ENCODE measurements at regions not wholly inside any gene's neighbourhood (a gene's known extent, or its start where the extent isn't known, plus 50 kb on each side); places are given as distances from the start of the nearest gene placed in this dataset.

DNA sequence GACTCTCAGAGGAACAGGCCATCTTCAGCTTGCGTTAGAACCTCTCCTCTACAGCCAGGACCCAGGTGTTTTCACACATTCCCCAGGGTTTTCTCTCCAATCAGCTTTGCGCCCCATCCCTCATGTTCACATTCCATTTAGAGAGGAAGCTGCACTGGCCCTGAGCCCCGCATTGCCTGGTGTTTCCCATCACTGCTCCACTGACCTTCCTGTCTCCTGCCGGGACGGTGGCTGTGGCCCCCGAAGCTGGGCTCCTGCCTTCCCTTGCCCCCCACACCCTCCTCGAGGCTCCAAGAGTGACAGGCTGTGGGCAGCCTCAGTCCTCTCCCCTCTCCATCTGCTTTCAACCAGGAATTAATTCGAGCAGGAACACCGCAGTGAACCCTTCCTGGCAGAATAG lies 357.3 kb downstream of the THBS2 start:
- no peak overlapping the region for H3K4me2 ChIP-seq (ENCODE audit: insufficient read depth, low read length)
- no peaks in the 10 kb centered on the region for H3K36me3 ChIP-seq (ENCODE audit: insufficient read depth, low read length)
- TF ChIP-seq, protein P1, sequence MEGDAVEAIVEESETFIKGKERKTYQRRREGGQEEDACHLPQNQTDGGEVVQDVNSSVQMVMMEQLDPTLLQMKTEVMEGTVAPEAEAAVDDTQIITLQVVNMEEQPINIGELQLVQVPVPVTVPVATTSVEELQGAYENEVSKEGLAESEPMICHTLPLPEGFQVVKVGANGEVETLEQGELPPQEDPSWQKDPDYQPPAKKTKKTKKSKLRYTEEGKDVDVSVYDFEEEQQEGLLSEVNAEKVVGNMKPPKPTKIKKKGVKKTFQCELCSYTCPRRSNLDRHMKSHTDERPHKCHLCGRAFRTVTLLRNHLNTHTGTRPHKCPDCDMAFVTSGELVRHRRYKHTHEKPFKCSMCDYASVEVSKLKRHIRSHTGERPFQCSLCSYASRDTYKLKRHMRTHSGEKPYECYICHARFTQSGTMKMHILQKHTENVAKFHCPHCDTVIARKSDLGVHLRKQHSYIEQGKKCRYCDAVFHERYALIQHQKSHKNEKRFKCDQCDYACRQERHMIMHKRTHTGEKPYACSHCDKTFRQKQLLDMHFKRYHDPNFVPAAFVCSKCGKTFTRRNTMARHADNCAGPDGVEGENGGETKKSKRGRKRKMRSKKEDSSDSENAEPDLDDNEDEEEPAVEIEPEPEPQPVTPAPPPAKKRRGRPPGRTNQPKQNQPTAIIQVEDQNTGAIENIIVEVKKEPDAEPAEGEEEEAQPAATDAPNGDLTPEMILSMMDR (IDR thresholded peaks at IDR 0.05; ENCODE audit: borderline replicate concordance, extremely low read depth, low read length, poor library complexity, severe bottlenecking), result no peak
- no peak for TF ChIP-seq EZH2 (IDR thresholded peaks at IDR 0.05; ENCODE audit: borderline replicate concordance, low read depth, low read length, severe bottlenecking)
- H3K9me3 ChIP-seq (ENCODE audit: insufficient read depth, low read length, severe bottlenecking), result no peaks in the 10 kb centered on the region
- no peak overlapping the region for H3K9ac ChIP-seq (ENCODE audit: low read depth, low read length)
- no peak overlapping the region for H3K27ac ChIP-seq (ENCODE audit: low read length)
- H3K79me2 ChIP-seq (ENCODE audit: insufficient read depth, low read length), result no peaks in the 10 kb centered on the region
- ATAC-seq (ENCODE audit: insufficient read depth, low read depth), result no peak
- peaks cover 10% of the 10 kb centered on the region for H3K4me1 ChIP-seq (ENCODE audit: insufficient read depth, low read length)
- peak overlapping the region; percentile 28; the same call in 1 of the 2 replicates for H2AFZ ChIP-seq (ENCODE audit: low read depth, low read length)
- no peaks in the 10 kb centered on the region for H3K27me3 ChIP-seq (ENCODE audit: insufficient read depth, low read length, poor library complexity)
- H3K4me3 ChIP-seq (ENCODE audit: low read depth in 1 of 2, low read length in 2 of 2), result no peak overlapping the region
- no peak for DNase-seq
- H4K20me1 ChIP-seq (ENCODE audit: insufficient read depth, low read length), result no peaks in the 10 kb centered on the region

DNA sequence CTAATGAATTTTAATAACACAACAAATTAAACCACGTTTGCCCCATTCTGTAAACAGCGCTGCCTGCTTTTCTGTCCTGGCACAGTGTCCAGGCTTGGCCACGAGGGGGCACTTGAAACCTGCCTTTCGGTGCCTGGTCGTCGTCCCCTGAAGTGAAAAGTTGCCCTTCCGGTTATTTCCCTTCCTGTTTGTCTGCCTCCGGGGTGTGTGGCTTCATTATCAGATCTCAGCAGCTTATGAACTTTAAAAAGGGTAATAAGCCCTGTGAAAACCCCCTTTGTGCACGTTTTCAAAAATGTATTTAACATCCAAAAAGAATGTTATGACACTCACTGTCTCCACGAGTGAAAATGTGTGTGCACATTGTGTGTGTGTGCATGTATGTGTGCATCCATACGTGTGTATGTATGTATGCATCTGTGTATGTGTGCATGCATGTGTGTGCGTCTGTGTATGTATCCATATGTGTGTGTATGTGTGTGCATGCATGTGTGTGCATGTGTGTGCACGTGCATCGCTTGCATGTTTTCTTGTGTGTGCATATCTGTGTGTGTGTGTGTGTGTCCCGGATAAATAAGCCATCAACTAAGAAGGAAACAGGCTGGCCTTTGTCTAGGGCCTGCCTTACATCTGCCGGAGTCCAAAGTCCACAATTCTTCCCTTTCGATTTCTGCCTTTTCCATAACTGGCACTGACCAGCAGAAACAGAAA lies 358.4 kb downstream of the THBS2 start:
- Histone ChIP-seq H3K27ac (ENCODE audit: low read length) (peak overlapping the region; percentile 20; the same call in 1 of the 2 replicates), H3K9me3 (ENCODE audit: insufficient read depth, low read length, severe bottlenecking) (no peaks in the 10 kb centered on the region), H3K4me2 (ENCODE audit: insufficient read depth, low read length) (peak overlapping the region; percentile 52), H3K4me1 (ENCODE audit: insufficient read depth, low read length) (peaks cover 10% of the 10 kb centered on the region), H3K79me2 (ENCODE audit: insufficient read depth, low read length) (no peaks in the 10 kb centered on the region), H3K27me3 (ENCODE audit: insufficient read depth, low read length, poor library complexity) (no peaks in the 10 kb centered on the region), H3K4me3 (ENCODE audit: low read depth in 1 of 2, low read length in 2 of 2) (peak overlapping the region in 1 of 2 experiments; percentile 42; a peak in 2 of 4 replicates), H2AFZ (ENCODE audit: low read depth, low read length) (peak overlapping the region; percentile 67), H3K9ac (ENCODE audit: low read depth, low read length) (no peak overlapping the region), H4K20me1 (ENCODE audit: insufficient read depth, low read length) (no peaks in the 10 kb centered on the region), H3K36me3 (ENCODE audit: insufficient read depth, low read length) (no peaks in the 10 kb centered on the region)
- peak; percentile 81 for DNase-seq
- peak; percentile 97 for ATAC-seq (ENCODE audit: insufficient read depth, low read depth)
- TF ChIP-seq, protein P1 (IDR thresholded peaks at IDR 0.05; ENCODE audit: borderline replicate concordance, extremely low read depth, low read length, poor library complexity, severe bottlenecking), result peak; percentile 91
- no peak for TF ChIP-seq EZH2 (IDR thresholded peaks at IDR 0.05; ENCODE audit: borderline replicate concordance, low read depth, low read length, severe bottlenecking)

DNA sequence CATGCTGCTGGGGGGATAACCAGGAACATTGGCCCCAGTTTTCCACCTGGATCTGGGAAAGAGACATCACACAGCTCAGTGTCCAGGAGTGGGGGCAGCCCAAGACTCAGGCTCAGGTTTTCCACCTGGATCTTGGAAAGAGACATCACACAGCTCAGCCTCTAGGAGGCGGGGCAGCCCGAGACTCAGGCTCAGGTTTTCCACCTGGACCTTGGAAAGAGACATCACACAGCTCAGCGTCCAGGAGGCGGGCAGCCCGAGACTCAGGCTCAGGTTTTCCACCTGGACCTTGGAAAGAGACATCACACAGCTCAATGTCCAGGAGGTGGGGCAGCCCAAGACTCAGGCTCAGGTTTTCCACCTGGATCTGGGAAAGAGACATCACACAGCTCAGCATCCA lies 361.6 kb downstream of the THBS2 start:
- H3K9me3 ChIP-seq (ENCODE audit: insufficient read depth, low read length, severe bottlenecking), result no peaks in the 10 kb centered on the region
- no peak overlapping the region for H2AFZ ChIP-seq (ENCODE audit: low read depth, low read length)
- H3K4me3 ChIP-seq (ENCODE audit: low read depth in 1 of 2, low read length in 2 of 2), result no peak overlapping the region
- no peaks in the 10 kb centered on the region for H3K27me3 ChIP-seq (ENCODE audit: insufficient read depth, low read length, poor library complexity)
- no peaks in the 10 kb centered on the region for H3K36me3 ChIP-seq (ENCODE audit: insufficient read depth, low read length)
- ATAC-seq (ENCODE audit: insufficient read depth, low read depth) (no peak), DNase-seq (no peak)
- no peak overlapping the region for H3K4me2 ChIP-seq (ENCODE audit: insufficient read depth, low read length)
- H4K20me1 ChIP-seq (ENCODE audit: insufficient read depth, low read length), result no peaks in the 10 kb centered on the region
- no peak overlapping the region for H3K9ac ChIP-seq (ENCODE audit: low read depth, low read length)
- no peak for TF ChIP-seq EZH2 (IDR thresholded peaks at IDR 0.05; ENCODE audit: borderline replicate concordance, low read depth, low read length, severe bottlenecking)
- TF ChIP-seq, protein P1 (IDR thresholded peaks at IDR 0.05; ENCODE audit: borderline replicate concordance, extremely low read depth, low read length, poor library complexity, severe bottlenecking), result no peak
- peaks cover 10% of the 10 kb centered on the region for H3K4me1 ChIP-seq (ENCODE audit: insufficient read depth, low read length)
- no peak overlapping the region for H3K27ac ChIP-seq (ENCODE audit: low read length)
- H3K79me2 ChIP-seq (ENCODE audit: insufficient read depth, low read length), result no peaks in the 10 kb centered on the region
